ENCODE measurements at regions not wholly inside any gene's neighbourhood (a gene's known extent, or its start where the extent isn't known, plus 50 kb on each side); places are given as distances from the start of the nearest gene placed in this dataset.
"Not testable (repeated sequence)": the region's sequence is repeated elsewhere in the genome, so short reads cannot be mapped to it uniquely, and the experiment has no call there.

- H3K4me3 ChIP-seq (ENCODE audit: low read depth, low read length): no peak overlapping the region
- TF ChIP-seq CTCF (IDR thresholded peaks at IDR 0.05; ENCODE audit: borderline replicate concordance, insufficient read depth, low read depth, low read length): no peak
Observed at GRCh38 chr9:32069169-32069813, 315.2 kb upstream of the ACO1 start.

DNA sequence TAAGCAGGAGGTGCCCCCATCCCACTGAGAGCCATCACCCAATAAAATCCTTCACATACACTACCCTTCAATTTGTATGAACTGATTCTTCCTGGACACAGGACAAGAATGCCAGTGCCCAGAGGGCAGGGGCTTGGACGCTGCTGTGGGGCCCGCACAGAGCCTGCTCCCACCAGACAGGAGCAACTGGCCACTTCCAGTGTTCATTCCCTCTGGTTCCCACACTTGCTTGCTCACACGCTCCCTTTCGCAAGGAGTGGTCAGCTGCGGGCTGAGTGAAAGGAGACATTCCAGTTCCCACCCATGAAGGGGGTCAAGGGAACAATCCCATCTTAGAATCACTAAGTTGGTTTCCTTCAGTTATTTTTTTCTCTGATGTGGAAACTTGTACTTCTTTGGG is 314.5 kb upstream of the ACO1 start:
- TF ChIP-seq CTCF (IDR thresholded peaks at IDR 0.05; ENCODE audit: borderline replicate concordance, insufficient read depth, low read depth, low read length): no peak
- no peak overlapping the region for H3K4me3 ChIP-seq (ENCODE audit: low read depth, low read length)

DNA sequence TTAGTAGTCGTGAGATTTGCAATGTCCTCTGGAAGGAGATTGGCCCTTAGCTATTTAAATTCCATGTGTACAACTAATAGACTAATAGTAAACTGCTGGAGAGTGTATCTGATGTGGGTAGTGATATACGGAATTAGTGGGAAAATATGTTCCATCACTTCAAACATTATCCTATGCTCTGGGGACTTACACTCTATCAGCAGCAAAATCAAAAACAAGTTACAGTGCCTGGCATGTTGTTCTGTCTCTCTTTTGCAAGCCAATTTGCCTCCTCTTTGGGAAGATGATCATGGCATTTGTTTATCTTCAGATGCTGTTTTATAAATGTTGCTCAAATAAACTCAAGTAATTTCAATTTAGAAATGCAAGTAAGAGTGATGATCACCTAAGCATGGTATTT is 311.9 kb upstream of the ACO1 start:
- no peak overlapping the region for H3K4me3 ChIP-seq (ENCODE audit: low read depth, low read length)
- TF ChIP-seq CTCF (IDR thresholded peaks at IDR 0.05; ENCODE audit: borderline replicate concordance, insufficient read depth, low read depth, low read length): no peak

- TF ChIP-seq CTCF (IDR thresholded peaks at IDR 0.05; ENCODE audit: borderline replicate concordance, insufficient read depth, low read depth, low read length): no peak
Observed at GRCh38 chr9:32092031-32092430, 292.4 kb upstream of the ACO1 start.

GRCh38 chr9:32117291-32117690 is 267.2 kb upstream of the ACO1 start:
- no peak for TF ChIP-seq CTCF (IDR thresholded peaks at IDR 0.05; ENCODE audit: borderline replicate concordance, insufficient read depth, low read depth, low read length)
- H3K4me3 ChIP-seq (ENCODE audit: low read depth, low read length): no peak overlapping the region

More at GRCh38 chr9:32092031-32092430, 292.4 kb upstream of the ACO1 start:
- no peak overlapping the region for H3K4me3 ChIP-seq (ENCODE audit: low read depth, low read length)

GRCh38 chr9:32128546-32128945 is 255.9 kb upstream of the ACO1 start:
- H3K4me3 ChIP-seq (ENCODE audit: low read depth, low read length): no peak overlapping the region
- TF ChIP-seq CTCF (IDR thresholded peaks at IDR 0.05; ENCODE audit: borderline replicate concordance, insufficient read depth, low read depth, low read length): no peak

DNA sequence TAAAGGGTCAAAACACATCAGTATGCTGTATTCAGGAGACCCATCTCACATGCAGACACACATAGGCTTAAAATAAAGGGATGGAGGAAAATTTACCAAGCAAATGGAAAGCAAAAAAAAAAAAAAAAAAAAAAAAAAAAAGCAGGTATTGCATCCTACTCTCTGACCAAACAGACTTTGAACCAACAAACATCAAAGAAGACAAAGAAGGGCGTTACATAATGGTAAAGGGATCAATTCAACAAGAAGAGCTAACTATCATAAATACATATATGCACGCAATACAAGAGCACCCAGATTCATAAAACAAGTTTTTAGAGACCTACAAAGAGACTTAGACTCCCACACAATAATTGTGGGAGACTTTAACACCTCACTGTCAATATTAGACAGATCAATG is 253.7 kb upstream of the ACO1 start:
- H3K4me3 ChIP-seq (ENCODE audit: low read depth, low read length): not testable (repeated sequence)

All from GM12875 (cell line).